ENCODE measurements at regions not wholly inside any gene's neighbourhood (a gene's known extent, or its start where the extent isn't known, plus 50 kb on each side); places are given as distances from the start of the nearest gene placed in this dataset.

DNA sequence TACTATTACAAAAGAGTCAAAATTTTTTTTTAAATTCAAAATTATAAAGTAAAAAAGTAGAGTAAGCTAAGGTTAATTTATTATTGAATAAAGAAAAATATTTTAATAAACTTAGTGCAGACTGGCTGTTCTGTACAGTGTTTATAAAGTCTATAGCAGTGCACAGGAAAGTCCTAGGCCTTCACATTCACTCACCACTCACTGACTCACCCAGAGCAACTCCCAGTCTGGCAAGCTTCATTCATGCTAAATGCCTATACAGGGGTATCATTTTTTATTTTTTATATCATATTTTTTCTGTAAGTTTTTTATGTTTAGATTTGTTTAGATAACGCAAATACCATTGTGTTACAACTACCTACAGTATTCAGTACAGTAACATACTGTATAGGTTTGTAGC is 700.7 kb upstream of the GRAMD2B start:
- Histone ChIP-seq H2AFZ (ENCODE audit: control insufficient read depth, low read depth, low read length) (no peak overlapping the region), H3K79me2 (ENCODE audit: control insufficient read depth, insufficient read depth, low read length) (no peaks in the 10 kb centered on the region), H4K20me1 (ENCODE audit: control insufficient read depth, insufficient read depth) (no peaks in the 10 kb centered on the region), H3K27me3 (replicated peaks in 1 of 2; ENCODE audit: control insufficient read depth in 2 of 2, insufficient read depth in 2 of 2, low read length in 1 of 2) (no peaks in the 10 kb centered on the region), H3K27ac (ENCODE audit: control insufficient read depth, insufficient read depth) (no peak overlapping the region), H3K4me3 (no peak overlapping the region), H3K4me2 (ENCODE audit: control insufficient read depth, insufficient read depth) (no peak overlapping the region), H3K4me1 (ENCODE audit: control insufficient read depth, insufficient read depth, low read length) (no peaks in the 10 kb centered on the region), H3K9me3 (replicated peaks; ENCODE audit: control insufficient read depth, insufficient read depth, low read length) (no peaks in the 10 kb centered on the region), H3K36me3 (ENCODE audit: control insufficient read depth in 2 of 2, insufficient read depth in 2 of 2, low read length in 1 of 2) (no peaks in the 10 kb centered on the region), H3K9ac (ENCODE audit: control insufficient read depth, insufficient read depth, low read length) (no peak overlapping the region)
- TF ChIP-seq PAX5 (IDR thresholded peaks at IDR 0.05; ENCODE audit: borderline replicate concordance, low read depth, low read length) (no peak), KLF5 (IDR thresholded peaks at IDR 0.05; ENCODE audit: partially characterized antibody) (no peak), RUNX3 (IDR thresholded peaks at IDR 0.05; ENCODE audit: low read length) (no peak), FOXM1 (IDR thresholded peaks at IDR 0.05; ENCODE audit: low read depth, low read length) (no peak), GATAD2B (conservative IDR thresholded peaks at IDR 0.05; ENCODE audit: low read depth) (no peak), PML (IDR thresholded peaks at IDR 0.05; ENCODE audit: low read length) (no peak), JUND (IDR thresholded peaks at IDR 0.05; ENCODE audit: low read depth, low read length) (no peak), SMAD1 (IDR thresholded peaks at IDR 0.05; ENCODE audit: low read depth, partially characterized antibody) (no peak), ASH2L (IDR thresholded peaks at IDR 0.05; ENCODE audit: borderline replicate concordance, low read depth) (no peak), NFYB (IDR thresholded peaks at IDR 0.05; ENCODE audit: insufficient read depth, low read depth, low read length) (no peak), ZZZ3 (IDR thresholded peaks at IDR 0.05; ENCODE audit: control insufficient read depth, insufficient read length, low read depth) (no peak), BACH1 (IDR thresholded peaks at IDR 0.05; ENCODE audit: borderline replicate concordance) (no peak)
- POLR2A ChIA-PET, result interaction anchor here (0.6 kb wide), 1 partner anchor 137 kb away, joined by 4 read pairs; no protein-coding TSS in a partner anchor
- in situ Hi-C loops (cut with MboI), result no loop called here
- FAIRE-seq (no peak), DNase-seq (ENCODE audit: low read depth, low spot score) (no peak), ATAC-seq (no peak)
- CTCF ChIA-PET, result interaction anchor here (1.1 kb wide), 1 partner anchor 221 kb away, joined by 3 read pairs; no protein-coding TSS in a partner anchor
- intact Hi-C loops (cut with micrococcal nuclease; ENCODE audit: unreplicated experiment), result no loop called here
- no TSS peak for BruUV-seq (replicated peaks)
- 0% methylated on average over 1 of the region's 1 CpG for WGBS (ENCODE audit: insufficient coverage, insufficient replicate concordance, low lambda C conversion rate, missing lambda C conversion rate)
- SMC1A ChIA-PET (ENCODE audit: uncharacterized antibody, unreplicated experiment), result no interaction called here
- RAD21 ChIA-PET (ENCODE audit: unreplicated experiment), result no interaction called here

Measured in GM12878 (cell line).